ENCODE measurements at regions not wholly inside any gene's neighbourhood (a gene's known extent, or its start where the extent isn't known, plus 50 kb on each side); places are given as distances from the start of the nearest gene placed in this dataset.

DNA sequence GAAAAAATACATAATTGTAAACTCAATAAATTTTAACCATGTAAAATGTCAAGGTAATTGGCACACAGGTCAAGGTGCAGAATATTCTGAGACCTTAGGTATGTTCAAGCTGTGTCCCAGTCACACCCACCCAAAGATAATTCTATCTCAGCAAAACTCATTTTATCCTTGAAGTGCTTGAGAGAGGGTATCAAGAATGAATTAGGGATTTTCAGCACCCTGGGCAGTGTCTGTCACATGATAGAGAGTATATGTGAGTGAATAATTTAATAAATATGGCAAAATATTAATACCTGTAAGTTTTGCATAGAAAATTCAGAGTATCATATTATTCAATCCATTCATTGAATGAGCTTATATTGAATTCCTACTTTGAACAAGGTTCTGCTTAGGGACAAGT lies 567.9 kb downstream of the FBXO15 start:
- Histone ChIP-seq H3K9me3 (replicated peaks in 1 of 2; ENCODE audit: control insufficient read depth in 1 of 2, insufficient read depth in 1 of 2, low read length in 2 of 2) (no peaks in the 10 kb centered on the region), H2AFZ (ENCODE audit: insufficient read depth, low read depth, low read length, poor library complexity, severe bottlenecking) (no peak overlapping the region), H3K36me3 (replicated peaks in 1 of 2; ENCODE audit: control insufficient read depth in 1 of 2, insufficient read depth in 2 of 2, low read length in 2 of 2) (no peaks in the 10 kb centered on the region), H3K27me3 (ENCODE audit: control insufficient read depth in 2 of 2, insufficient read depth in 2 of 2, low read length in 2 of 2) (no peaks in the 10 kb centered on the region), H3K79me2 (ENCODE audit: insufficient read depth, low read length) (no peaks in the 10 kb centered on the region), H3K4me2 (replicated peaks; ENCODE audit: extremely low read depth, low read length, poor library complexity, severe bottlenecking) (no peak overlapping the region), H3K4me1 (ENCODE audit: control insufficient read depth in 1 of 2, insufficient read depth in 2 of 2, low read length in 2 of 2) (no peaks in the 10 kb centered on the region), H3K9ac (ENCODE audit: insufficient read depth, low read length, poor library complexity, severe bottlenecking) (no peak overlapping the region), H3K27ac (ENCODE audit: low read depth in 1 of 2, low read length in 2 of 2) (no peak overlapping the region), H4K20me1 (ENCODE audit: insufficient read depth, low read length) (no peaks in the 10 kb centered on the region), H3K4me3 (replicated peaks in 1 of 3; ENCODE audit: low read depth in 2 of 3, low read length in 3 of 3) (no peak overlapping the region)
- Mint-ChIP-seq H3K4me3 (no peak overlapping the region), H3K9me3 (peaks cover 0 to 6% (median 1%) of the 10 kb centered on the region in 7 donors), H3K4me1 (no peaks in the 10 kb centered on the region), H3K27me3 (ENCODE audit: low read depth in 3 of 3) (peaks cover 0 to 2% (median 0%) of the 10 kb centered on the region in 3 donors), H3K36me3 (no peaks in the 10 kb centered on the region), H3K27ac (no peak overlapping the region)
- no peak for DNase-seq
- intact Hi-C loops (cut with micrococcal nuclease) = no loop called here
- TF ChIP-seq, protein P1, sequence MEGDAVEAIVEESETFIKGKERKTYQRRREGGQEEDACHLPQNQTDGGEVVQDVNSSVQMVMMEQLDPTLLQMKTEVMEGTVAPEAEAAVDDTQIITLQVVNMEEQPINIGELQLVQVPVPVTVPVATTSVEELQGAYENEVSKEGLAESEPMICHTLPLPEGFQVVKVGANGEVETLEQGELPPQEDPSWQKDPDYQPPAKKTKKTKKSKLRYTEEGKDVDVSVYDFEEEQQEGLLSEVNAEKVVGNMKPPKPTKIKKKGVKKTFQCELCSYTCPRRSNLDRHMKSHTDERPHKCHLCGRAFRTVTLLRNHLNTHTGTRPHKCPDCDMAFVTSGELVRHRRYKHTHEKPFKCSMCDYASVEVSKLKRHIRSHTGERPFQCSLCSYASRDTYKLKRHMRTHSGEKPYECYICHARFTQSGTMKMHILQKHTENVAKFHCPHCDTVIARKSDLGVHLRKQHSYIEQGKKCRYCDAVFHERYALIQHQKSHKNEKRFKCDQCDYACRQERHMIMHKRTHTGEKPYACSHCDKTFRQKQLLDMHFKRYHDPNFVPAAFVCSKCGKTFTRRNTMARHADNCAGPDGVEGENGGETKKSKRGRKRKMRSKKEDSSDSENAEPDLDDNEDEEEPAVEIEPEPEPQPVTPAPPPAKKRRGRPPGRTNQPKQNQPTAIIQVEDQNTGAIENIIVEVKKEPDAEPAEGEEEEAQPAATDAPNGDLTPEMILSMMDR (IDR thresholded peaks at IDR 0.05) = no peak

DNA sequence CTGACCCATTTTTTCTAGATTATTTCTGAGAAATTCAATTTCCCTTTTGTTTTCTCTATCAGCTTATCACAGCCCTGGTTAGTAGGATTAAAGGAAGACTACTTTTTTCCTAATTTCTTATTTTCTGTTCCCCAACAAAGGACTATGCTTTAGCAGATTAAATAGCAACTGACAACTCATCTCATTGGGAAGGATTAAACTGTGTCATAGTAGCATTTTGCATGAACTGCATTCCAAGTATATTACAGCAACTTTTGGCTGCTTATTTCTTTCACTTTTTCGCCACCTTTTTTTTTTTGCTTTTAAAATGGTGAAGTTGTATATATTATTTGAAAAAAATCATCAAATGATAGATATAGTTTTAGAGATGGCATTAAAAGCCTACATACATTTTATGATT lies 570.3 kb downstream of the FBXO15 start:
- Histone ChIP-seq H2AFZ (ENCODE audit: insufficient read depth, low read depth, low read length, poor library complexity, severe bottlenecking) (no peak overlapping the region), H3K4me3 (replicated peaks in 1 of 3; ENCODE audit: low read depth in 2 of 3, low read length in 3 of 3) (no peak overlapping the region), H3K9me3 (replicated peaks in 1 of 2; ENCODE audit: control insufficient read depth in 1 of 2, insufficient read depth in 1 of 2, low read length in 2 of 2) (no peaks in the 10 kb centered on the region), H3K4me2 (replicated peaks; ENCODE audit: extremely low read depth, low read length, poor library complexity, severe bottlenecking) (no peak overlapping the region), H4K20me1 (ENCODE audit: insufficient read depth, low read length) (no peaks in the 10 kb centered on the region), H3K27ac (ENCODE audit: low read depth in 1 of 2, low read length in 2 of 2) (no peak overlapping the region), H3K36me3 (replicated peaks in 1 of 2; ENCODE audit: control insufficient read depth in 1 of 2, insufficient read depth in 2 of 2, low read length in 2 of 2) (no peaks in the 10 kb centered on the region), H3K79me2 (ENCODE audit: insufficient read depth, low read length) (no peaks in the 10 kb centered on the region), H3K4me1 (ENCODE audit: control insufficient read depth in 1 of 2, insufficient read depth in 2 of 2, low read length in 2 of 2) (no peaks in the 10 kb centered on the region), H3K27me3 (ENCODE audit: control insufficient read depth in 2 of 2, insufficient read depth in 2 of 2, low read length in 2 of 2) (no peaks in the 10 kb centered on the region), H3K9ac (ENCODE audit: insufficient read depth, low read length, poor library complexity, severe bottlenecking) (no peak overlapping the region)
- Mint-ChIP-seq H3K4me3 (no peak overlapping the region), H3K27me3 (ENCODE audit: low read depth in 3 of 3) (peaks cover 0 to 2% (median 0%) of the 10 kb centered on the region in 3 donors), H3K9me3 (peaks cover 0 to 4% (median 0%) of the 10 kb centered on the region in 7 donors), H3K4me1 (no peaks in the 10 kb centered on the region), H3K36me3 (no peaks in the 10 kb centered on the region), H3K27ac (no peak overlapping the region)
- TF ChIP-seq, protein P1 (IDR thresholded peaks at IDR 0.05) = no peak
- DNase-seq = no peak
- intact Hi-C loops (cut with micrococcal nuclease) = no loop called here
- no CpG with 5 or more reads among the region's 1 CpG for WGBS (ENCODE audit: insufficient coverage)

All from CD14-positive monocyte (primary cell).